ENCODE measurements at regions not wholly inside any gene's neighbourhood (a gene's known extent, or its start where the extent isn't known, plus 50 kb on each side); places are given as distances from the start of the nearest gene placed in this dataset.

GRCh38 chr6:147872002-147872401, 363.5 kb downstream of the SAMD5 start:
- no peak overlapping the region for H3K27ac ChIP-seq
- no peak for TF ChIP-seq CTCF (IDR thresholded peaks at IDR 0.05)
- no peak for TF ChIP-seq ZFX (IDR thresholded peaks at IDR 0.05; ENCODE audit: borderline replicate concordance)

DNA sequence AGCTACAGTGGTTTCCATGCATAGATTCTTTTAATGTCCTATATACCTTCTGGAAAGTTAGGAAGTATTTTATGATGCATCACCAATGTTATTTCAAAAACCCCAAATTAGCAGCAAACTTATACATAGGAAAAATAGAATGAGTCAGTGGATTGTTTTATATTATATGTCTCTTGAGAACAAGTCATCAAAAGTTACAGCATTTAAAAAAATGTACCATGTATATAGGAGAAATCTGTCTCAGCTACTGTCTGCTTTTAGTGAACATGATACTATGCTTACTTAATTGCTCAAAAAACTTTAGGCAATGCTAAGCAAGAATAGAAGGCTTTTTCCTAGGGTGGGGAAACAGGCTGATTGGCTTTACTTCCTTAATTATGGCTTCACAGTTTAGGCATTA, 365.3 kb downstream of the SAMD5 start:
- TF ChIP-seq ZFX (IDR thresholded peaks at IDR 0.05; ENCODE audit: borderline replicate concordance): no peak
- no peak for TF ChIP-seq CTCF (IDR thresholded peaks at IDR 0.05)
- H3K27ac ChIP-seq: no peak overlapping the region

- TF ChIP-seq ZFX (IDR thresholded peaks at IDR 0.05; ENCODE audit: borderline replicate concordance) (no peak), CTCF (IDR thresholded peaks at IDR 0.05) (no peak)
- H3K27ac ChIP-seq: no peak overlapping the region
Measured at GRCh38 chr6:147874322-147874721, 365.8 kb downstream of the SAMD5 start.

DNA sequence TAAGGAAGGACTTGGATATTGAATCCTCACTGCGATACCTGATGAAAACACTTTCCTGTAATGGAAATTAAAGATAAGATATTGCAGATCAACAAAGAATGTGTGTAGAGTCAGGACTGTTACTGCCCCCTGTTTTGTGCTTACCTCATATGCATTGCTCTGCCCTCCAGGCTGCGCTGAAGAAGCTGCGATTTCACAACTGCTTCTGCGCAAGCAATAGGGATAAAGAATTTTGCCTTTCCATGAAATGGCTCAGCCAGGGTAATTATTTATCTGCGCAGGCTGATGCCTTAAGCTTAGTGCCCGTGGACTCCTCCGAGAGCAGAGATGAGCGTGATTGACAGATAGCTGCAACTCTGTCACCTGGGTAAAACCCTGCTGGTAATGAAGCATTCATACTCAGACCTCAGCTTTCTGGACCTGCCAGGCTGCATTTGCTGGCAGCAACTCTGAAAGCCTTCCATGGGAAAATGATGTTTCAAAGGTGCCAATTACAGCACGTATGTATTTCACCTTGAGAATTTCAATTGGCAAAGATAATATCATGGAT, 370.6 kb downstream of the SAMD5 start:
- TF ChIP-seq ZFX (IDR thresholded peaks at IDR 0.05; ENCODE audit: borderline replicate concordance) (no peak), CTCF (IDR thresholded peaks at IDR 0.05) (no peak)
- no peak overlapping the region for H3K27ac ChIP-seq

DNA sequence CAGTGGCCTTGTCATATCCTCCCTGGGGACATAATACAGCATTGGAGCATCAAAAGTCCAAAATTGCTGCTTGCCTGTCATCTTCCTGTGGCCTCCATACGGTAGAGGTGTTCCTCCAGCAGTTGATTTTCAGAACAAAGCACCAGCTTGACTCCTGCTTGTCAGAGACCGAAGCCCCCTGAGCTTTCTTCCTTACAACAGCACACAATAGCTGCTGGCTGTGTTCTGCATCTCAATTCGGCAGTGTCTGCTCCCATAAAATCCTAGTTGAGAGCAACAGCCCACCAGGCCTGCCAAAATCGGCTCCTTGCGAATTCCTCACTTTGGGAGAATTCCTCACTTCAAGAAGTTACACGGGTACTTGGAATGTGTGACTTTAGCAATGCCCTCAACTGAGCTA, 372.9 kb downstream of the SAMD5 start:
- TF ChIP-seq ZFX (IDR thresholded peaks at IDR 0.05; ENCODE audit: borderline replicate concordance) (no peak), CTCF (IDR thresholded peaks at IDR 0.05) (no peak)
- H3K27ac ChIP-seq: no peak overlapping the region

DNA sequence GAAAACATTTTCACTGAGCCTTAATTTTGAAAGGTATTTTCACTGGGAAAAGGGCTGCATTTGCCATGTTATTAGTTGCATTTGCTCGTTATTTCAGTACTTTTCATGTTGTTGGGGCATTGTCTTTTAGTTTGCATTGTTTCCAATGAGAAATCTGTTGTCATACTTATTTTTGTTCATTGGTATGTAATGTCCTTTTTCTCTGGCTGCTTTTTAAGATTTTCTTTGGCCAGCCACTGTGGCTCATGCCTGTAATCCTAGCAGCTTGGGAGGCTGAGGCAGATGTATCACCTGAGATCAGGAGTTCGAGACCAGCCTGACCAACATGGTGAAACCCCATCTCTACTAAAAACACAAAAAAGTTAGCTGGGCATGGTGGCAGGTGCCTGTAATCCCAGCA, 379.9 kb downstream of the SAMD5 start:
- TF ChIP-seq ZFX (IDR thresholded peaks at IDR 0.05; ENCODE audit: borderline replicate concordance) (no peak), CTCF (IDR thresholded peaks at IDR 0.05) (no peak)

DNA sequence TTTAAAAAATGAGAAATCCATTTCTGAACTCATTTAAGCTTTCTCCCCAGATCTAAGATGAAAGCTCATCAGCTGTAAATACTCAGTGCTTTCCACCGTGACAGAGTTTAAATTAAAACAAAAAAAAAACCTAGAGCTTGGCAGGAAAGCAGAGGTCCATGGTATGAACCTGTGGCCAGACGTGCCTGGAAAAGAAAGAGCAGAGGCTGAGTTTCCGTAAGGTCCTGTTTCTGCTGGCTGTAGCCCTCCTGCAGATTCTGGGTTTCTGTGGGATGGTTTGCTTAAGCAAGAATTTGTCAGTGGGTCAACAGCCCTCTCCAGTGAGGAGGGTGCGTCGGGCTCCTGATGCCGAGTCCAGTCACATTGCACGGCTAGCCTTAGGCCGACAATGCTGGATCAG, 383.2 kb downstream of the SAMD5 start:
- TF ChIP-seq ZFX (IDR thresholded peaks at IDR 0.05; ENCODE audit: borderline replicate concordance) (no peak), CTCF (IDR thresholded peaks at IDR 0.05) (no peak)
- no peak overlapping the region for H3K27ac ChIP-seq

More for the DNA sequence above, 379.9 kb downstream of the SAMD5 start:
- no peak overlapping the region for H3K27ac ChIP-seq
